ENCODE measurements at regions not wholly inside any gene's neighbourhood (a gene's known extent, or its start where the extent isn't known, plus 50 kb on each side); places are given as distances from the start of the nearest gene placed in this dataset.

GRCh38 chr2:220275454-220275853 is 648.0 kb downstream of the SLC4A3 start:
- DNase-seq (ENCODE audit: low read depth, low spot score) = no peak

- DNase-seq (ENCODE audit: low read depth, low spot score) = no peak
Measured at GRCh38 chr2:220276741-220277444, 649.5 kb downstream of the SLC4A3 start.

- no peak for DNase-seq (ENCODE audit: low read depth, low spot score)
Measured at GRCh38 chr2:220277445-220277975, 650.1 kb downstream of the SLC4A3 start.

GRCh38 chr2:220278022-220278421 is 650.6 kb downstream of the SLC4A3 start:
- DNase-seq (ENCODE audit: low read depth, low spot score) = no peak

GRCh38 chr2:220279372-220279771 is 651.9 kb downstream of the SLC4A3 start:
- DNase-seq (ENCODE audit: low read depth, low spot score) = no peak

- DNase-seq (ENCODE audit: low read depth, low spot score) = no peak
Measured at GRCh38 chr2:220279840-220280239, 652.4 kb downstream of the SLC4A3 start.

GRCh38 chr2:220280736-220281135 is 653.3 kb downstream of the SLC4A3 start:
- DNase-seq (ENCODE audit: low read depth, low spot score) = no peak

GRCh38 chr2:220281771-220282170 is 654.3 kb downstream of the SLC4A3 start:
- no peak for DNase-seq (ENCODE audit: low read depth, low spot score)

GRCh38 chr2:220282236-220282635 is 654.8 kb downstream of the SLC4A3 start:
- no peak for DNase-seq (ENCODE audit: low read depth, low spot score)

GRCh38 chr2:220293966-220294365 is 666.5 kb downstream of the SLC4A3 start:
- DNase-seq (ENCODE audit: low read depth, low spot score) = no peak

- no peak for DNase-seq (ENCODE audit: low read depth, low spot score)
Measured at GRCh38 chr2:220296174-220296573, 668.7 kb downstream of the SLC4A3 start.

- no peak for DNase-seq (ENCODE audit: low read depth, low spot score)
Measured at GRCh38 chr2:220297093-220297492, 669.7 kb downstream of the SLC4A3 start.

- DNase-seq (ENCODE audit: low read depth, low spot score) = no peak
Measured at GRCh38 chr2:220300806-220301205, 673.4 kb downstream of the SLC4A3 start.

- DNase-seq (ENCODE audit: low read depth, low spot score) = no peak
Measured at GRCh38 chr2:220302756-220303155, 675.3 kb downstream of the SLC4A3 start.

GRCh38 chr2:220309215-220309614 is 681.8 kb downstream of the SLC4A3 start:
- no peak for DNase-seq (ENCODE audit: low read depth, low spot score)

GRCh38 chr2:220310451-220310861 is 683.0 kb downstream of the SLC4A3 start:
- no peak for DNase-seq (ENCODE audit: low read depth, low spot score)

- no peak for DNase-seq (ENCODE audit: low read depth, low spot score)
Measured at GRCh38 chr2:220315098-220315823, 687.8 kb downstream of the SLC4A3 start.

GRCh38 chr2:220318037-220318436 is 690.6 kb downstream of the SLC4A3 start:
- DNase-seq (ENCODE audit: low read depth, low spot score) = no peak

GRCh38 chr2:220318508-220318907 is 691.1 kb downstream of the SLC4A3 start:
- DNase-seq (ENCODE audit: low read depth, low spot score) = no peak

- DNase-seq (ENCODE audit: low read depth, low spot score) = no peak
Measured at GRCh38 chr2:220320326-220320725, 692.9 kb downstream of the SLC4A3 start.

- DNase-seq (ENCODE audit: low read depth, low spot score) = no peak
Measured at GRCh38 chr2:220332886-220333285, 705.5 kb downstream of the SLC4A3 start.

- no peak for DNase-seq (ENCODE audit: low read depth, low spot score)
Measured at GRCh38 chr2:220334210-220334609, 706.8 kb downstream of the SLC4A3 start.
